SK-N-SH (cell line): ENCODE measurements at regions not wholly inside any gene's neighbourhood (a gene's known extent, or its start where the extent isn't known, plus 50 kb on each side); places are given as distances from the start of the nearest gene placed in this dataset.

Source experiments
- CTCF ChIP-seq: fragments of 200-600 bp; sonication (generic); IDR thresholded peaks from 2 replicates; pipeline ENCODE4 v1.6.1; 2017; ENCODE audit warnings: antibody characterized with exemption, mild to moderate bottlenecking, moderate library complexity
- FOXM1 ChIP-seq: IDR thresholded peaks from 2 replicates; pipeline ENCODE4 v1.4.0; 2012; ENCODE audit warnings: low read depth, mild to moderate bottlenecking
- JUND ChIP-seq: IDR thresholded peaks from 2 replicates; pipeline ENCODE4 v1.4.0; 2012
- RCOR1 ChIP-seq: fragments of 150-350 bp; IDR thresholded peaks from 2 replicates; pipeline ENCODE4 v1.6.1; 2017; ENCODE audit warnings: antibody characterized with exemption, low read length
- TCF12 ChIP-seq: IDR thresholded peaks from 2 replicates; pipeline ENCODE4 v1.4.0; 2012

GRCh38 chr5:167944121-167944852, 347.2 kb upstream of the WWC1 start:
- TF ChIP-seq JUND (no peak), FOXM1 (no peak), TCF12 (no peak), RCOR1 (no peak), CTCF (no peak)
